Stimulated activated CD8-positive, alpha-beta memory T cell treated with anti-CD3 and anti-CD28 coated beads, Interleukin-12 subunit alpha, Interleukin-12 subunit beta, amount 100 ng/mL, for 4 hours (primary cell): ENCODE measurements at regions not wholly inside any gene's neighbourhood (a gene's known extent, or its start where the extent isn't known, plus 50 kb on each side); places are given as distances from the start of the nearest gene placed in this dataset.
"Not testable (repeated sequence)": the region's sequence is repeated elsewhere in the genome, so short reads cannot be mapped to it uniquely, and the experiment has no call there.

Experiments used
- DNase-seq: peaks from one replicate; pipeline ENCODE4 v3.0.0-alpha.2; 2020; ENCODE audit warnings: low read depth

- DNase-seq, result peak; percentile 95
Measured at GRCh38 chr4:3955321-3956164, 189.4 kb downstream of the ADRA2C start.

- DNase-seq, result not testable (repeated sequence)
Measured at GRCh38 chr4:3956165-3956867, 190.1 kb downstream of the ADRA2C start.

GRCh38 chr4:3961091-3961672 is 195.0 kb downstream of the ADRA2C start:
- not testable (repeated sequence) for DNase-seq

- DNase-seq, result not testable (repeated sequence)
Measured at GRCh38 chr4:3964572-3965278, 198.5 kb downstream of the ADRA2C start.

DNA sequence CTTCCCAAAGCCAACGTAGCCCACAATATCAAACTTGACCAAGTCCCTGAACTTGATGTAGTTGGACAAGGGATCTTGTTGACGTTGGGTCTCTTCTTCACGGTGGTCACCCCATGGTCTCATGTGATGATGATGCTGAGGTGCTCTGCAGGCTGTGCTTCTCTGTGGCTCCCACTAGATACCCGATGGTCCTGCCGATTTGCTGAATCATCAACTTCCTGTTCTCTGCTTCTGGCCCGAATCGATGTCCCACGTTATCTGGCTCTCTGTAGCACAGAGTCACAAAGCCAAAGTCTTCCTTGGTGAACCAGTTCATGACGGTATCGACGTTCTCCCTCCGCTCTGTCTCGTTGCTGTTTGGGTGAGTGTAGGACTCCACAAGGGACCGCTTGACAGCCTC is 201.0 kb downstream of the ADRA2C start:
- DNase-seq, result not testable (repeated sequence)

- DNase-seq, result not testable (repeated sequence)
Measured at GRCh38 chr4:3972626-3973025, 206.4 kb downstream of the ADRA2C start.

DNA sequence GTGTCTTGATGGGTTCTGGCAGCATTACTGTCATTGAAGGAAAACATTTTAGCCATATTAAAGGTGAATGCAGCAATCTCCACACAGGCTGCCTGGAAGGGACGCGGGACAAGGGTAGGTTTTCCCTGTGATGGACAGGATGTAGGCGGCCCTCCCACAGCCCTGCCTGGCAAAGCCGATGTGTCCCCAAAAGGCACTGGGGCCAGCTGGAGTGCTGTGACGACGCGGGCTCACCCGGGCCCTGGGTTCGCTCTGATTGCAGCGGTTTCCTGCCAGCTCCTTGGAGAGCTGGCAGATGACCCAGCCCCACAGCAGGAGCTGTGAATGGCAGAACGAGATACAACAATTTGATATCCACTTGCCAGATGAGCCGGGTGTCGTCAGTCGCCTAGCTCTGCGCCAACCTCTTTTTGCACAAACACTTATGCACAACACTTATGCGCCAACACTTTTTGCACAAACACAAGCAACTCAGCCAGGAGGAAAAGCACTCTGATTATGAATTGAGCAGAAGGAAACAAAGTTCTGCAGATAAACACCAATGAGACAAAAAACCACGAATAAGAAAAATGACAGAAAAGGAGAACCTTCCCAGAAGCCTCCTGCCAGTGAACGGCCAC is 207.5 kb downstream of the ADRA2C start:
- DNase-seq, result not testable (repeated sequence)

DNA sequence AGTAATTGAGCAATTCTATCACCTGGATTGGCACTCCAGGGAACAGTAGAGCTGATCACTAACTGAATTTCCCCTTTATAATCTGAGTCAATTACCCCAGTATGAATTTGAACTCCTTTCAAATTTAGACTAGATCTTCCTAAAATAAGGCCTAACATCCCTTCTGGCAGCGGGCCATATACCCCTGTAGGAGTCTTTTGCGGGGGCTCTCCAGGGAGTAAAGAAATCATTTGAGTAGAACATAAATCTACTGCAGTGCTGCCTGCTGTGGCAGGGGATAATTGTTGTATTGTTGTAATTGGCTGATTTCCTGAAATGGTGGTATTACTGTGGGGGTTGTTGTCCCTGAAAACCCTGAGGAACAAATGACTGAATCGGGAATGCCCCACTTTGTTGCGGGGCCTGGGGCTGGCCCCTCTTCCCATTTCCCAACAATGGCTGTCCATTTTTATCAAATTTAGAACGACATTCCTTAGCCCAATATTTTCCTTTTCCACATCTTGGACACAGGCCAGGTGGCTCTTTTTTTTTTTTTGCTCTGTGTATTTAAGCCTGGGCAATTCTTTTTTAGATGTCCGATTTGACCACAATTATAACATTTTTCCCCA is 217.4 kb downstream of the ADRA2C start:
- DNase-seq, result not testable (repeated sequence)

DNA sequence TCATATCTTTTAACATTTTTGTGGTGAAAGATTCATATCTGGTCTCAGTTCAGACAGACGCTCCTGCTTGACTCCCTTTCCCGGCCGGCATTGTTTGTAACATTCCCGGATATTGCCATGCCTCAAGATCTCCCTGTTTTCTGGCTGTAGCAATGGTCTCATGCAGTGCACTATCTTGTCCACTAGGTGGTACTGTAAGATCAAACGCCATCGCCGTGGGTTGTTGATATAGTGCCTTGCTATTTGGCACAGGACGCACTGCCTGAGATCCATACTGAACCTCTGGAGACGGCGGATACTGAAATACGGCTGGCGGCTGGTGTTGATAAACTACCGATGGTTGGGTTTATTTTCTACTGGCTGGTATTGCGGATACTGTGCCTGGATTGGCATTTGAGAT is 218.6 kb downstream of the ADRA2C start:
- DNase-seq, result not testable (repeated sequence)

DNA sequence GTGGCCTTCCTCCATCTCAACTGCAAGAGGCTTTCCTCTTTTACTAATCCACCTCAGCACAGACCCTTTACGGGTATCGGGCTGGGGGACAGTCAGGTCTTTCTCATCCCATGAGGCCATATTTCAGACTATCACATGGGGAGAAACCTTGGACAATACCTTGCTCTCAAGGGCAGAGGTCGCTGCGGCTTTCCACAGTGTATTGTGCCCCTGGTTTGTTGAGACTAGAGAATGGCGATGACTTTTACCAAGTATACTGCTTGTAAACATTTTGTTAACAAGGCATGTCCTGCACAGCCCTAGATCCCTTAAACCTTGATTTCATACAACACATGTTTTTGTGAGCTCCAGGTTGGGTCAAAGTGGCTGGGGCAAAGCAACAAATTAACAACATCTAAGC is 220.2 kb downstream of the ADRA2C start:
- not testable (repeated sequence) for DNase-seq

GRCh38 chr4:3997386-3997785 is 229.3 kb downstream of the OTOP1 start:
- not testable (repeated sequence) for DNase-seq

GRCh38 chr4:4004036-4004435 is 222.7 kb downstream of the OTOP1 start:
- DNase-seq, result not testable (repeated sequence)

GRCh38 chr4:4004702-4005101 is 222.0 kb downstream of the OTOP1 start:
- not testable (repeated sequence) for DNase-seq

GRCh38 chr4:4006356-4006755 is 220.4 kb downstream of the OTOP1 start:
- not testable (repeated sequence) for DNase-seq

GRCh38 chr4:4019071-4019470 is 207.7 kb downstream of the OTOP1 start:
- DNase-seq, result not testable (repeated sequence)

DNA sequence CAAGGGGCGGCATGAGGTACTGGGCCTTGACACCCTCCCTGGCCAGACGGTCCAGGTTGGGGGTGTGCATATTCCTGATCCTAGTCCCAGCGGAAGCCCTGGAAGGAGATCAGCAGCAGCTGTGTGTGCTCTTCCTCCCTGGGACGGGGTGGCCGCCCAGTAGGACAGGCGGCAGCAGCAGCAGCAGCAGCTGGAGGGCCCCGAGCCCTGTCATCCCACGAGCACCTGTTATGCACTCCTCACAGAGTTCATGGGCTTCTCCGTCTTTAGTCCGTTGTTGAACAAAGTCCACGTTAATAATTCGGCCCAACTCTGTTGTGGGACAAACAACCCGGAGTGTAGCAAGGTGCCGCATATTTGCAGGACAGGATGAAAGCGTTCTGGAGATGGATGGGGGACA is 205.6 kb downstream of the OTOP1 start:
- not testable (repeated sequence) for DNase-seq

GRCh38 chr4:4026708-4027107 is 200.0 kb downstream of the OTOP1 start:
- DNase-seq, result not testable (repeated sequence)

- not testable (repeated sequence) for DNase-seq
Measured at GRCh38 chr4:4028752-4029151, 198.0 kb downstream of the OTOP1 start.

- not testable (repeated sequence) for DNase-seq
Measured at GRCh38 chr4:4030509-4030908, 196.2 kb downstream of the OTOP1 start.

- not testable (repeated sequence) for DNase-seq
Measured at GRCh38 chr4:4031446-4032135, 195.1 kb downstream of the OTOP1 start.
